HG03060 (cell line): ENCODE measurements at regions not wholly inside any gene's neighbourhood (a gene's known extent, or its start where the extent isn't known, plus 50 kb on each side); places are given as distances from the start of the nearest gene placed in this dataset.
"Not testable (repeated sequence)": the region's sequence is repeated elsewhere in the genome, so short reads cannot be mapped to it uniquely, and the experiment has no call there.

ENCODE experiments used
- ATAC-seq: cut with Tn5 transposase; IDR thresholded peaks from one replicate; pipeline ENCODE4 v1.9.1; 2021; ENCODE audit warnings: low read depth, moderate number of reproducible peaks; ENCODE audit not compliant: unreplicated experiment

GRCh38 chr5:154565123-154565522 lies 87.1 kb upstream of the HAND1 start:
- ATAC-seq = no peak

- ATAC-seq = no peak
These were observed 84.3 kb upstream of the HAND1 start for GRCh38 chr5:154562244-154562880.

DNA sequence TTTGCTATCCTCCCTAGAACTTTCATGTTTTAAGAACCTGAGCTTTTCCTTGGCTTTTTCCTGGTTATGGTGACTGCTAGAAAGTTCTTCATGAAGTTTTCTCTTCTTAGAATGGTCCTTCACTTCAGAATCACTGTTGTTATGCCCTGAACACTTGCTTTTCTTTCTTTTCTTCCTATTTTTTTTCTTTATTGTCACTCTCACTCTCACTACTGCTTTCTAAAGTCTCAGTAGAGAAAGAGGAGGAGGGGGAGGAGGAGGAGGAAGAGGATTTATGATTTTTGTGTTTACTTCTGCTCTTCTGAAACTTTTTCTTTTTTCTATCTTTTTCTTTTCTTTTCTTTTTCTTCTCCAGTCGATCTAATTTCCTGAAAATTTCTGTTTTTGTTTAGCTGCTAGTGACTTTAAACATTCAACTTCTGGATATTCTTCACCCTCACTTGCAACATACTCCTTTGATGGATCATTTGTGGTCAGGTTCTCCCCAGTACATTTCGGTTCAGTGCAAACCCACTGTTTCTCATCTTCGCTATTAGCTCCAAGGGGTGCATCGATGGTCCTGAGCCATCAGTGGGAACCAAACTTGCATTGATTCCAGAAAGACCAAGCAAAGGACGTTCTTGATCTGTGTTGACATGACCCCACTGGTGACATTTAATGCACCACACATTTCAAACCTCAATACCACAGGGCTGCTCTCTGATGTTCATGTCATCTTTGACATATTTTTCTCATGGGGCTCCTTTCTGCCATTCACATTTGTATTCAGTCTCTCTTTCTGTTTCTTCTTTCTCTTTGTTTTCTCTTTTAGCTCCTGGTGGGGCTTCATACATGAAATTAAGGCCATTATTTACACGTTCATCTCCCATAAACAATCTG lies 81.6 kb upstream of the HAND1 start:
- no peak for ATAC-seq

DNA sequence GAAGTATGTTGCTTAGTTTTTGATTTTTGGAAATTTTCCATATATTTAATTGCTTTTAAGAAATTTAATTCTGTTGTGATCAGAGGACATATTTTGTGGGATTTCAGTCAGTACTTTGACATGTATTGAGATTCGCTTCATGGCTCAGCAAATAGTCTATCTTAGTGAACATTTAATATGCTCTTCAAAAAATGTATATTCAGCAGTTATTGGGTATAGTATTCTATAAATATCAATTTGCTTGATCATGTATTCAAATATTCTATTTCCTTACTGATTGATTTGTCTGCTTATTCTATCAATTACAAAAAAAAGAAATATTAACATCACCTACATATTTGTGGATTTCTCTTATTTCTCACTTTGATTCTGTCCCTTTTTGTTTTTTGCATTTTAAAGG lies 79.5 kb upstream of the HAND1 start:
- ATAC-seq = no peak

DNA sequence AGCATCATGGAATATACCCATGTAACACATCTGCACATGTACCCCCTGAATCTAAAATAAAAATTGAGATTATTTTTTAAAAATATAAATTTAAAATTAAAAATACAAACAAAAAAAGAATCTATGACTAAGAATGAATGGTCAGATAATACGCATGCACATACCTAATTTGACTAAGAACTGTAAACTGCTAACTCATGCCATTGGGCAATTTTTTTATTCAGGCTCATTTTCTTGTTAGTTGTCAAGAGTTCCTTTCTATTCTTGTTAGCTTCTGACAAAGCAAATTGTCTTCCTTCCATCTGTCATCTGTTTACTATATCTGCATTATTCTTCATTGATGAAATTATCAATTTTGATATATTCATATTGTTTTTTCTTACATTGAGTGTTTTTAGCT lies 69.5 kb upstream of the HAND1 start:
- ATAC-seq = no peak

DNA sequence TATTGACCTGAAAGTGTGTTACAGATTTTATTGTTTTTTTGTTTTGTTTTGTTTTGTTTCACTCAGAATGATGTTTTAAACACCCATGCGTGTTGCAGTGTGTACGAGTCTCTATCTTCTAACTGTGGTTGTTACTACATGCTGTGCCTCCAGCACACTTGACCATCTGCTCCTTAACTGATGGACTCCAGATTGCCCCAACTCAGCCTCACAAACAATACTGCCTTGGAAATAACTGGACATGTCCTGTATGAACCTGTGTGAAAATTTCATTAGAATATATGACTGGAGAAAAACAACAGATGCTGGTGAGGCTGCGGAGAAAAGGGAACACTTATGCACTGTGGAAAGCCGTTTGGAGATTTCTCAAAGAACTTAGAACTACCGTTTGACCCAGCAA lies 68.7 kb upstream of the HAND1 start:
- ATAC-seq = no peak

DNA sequence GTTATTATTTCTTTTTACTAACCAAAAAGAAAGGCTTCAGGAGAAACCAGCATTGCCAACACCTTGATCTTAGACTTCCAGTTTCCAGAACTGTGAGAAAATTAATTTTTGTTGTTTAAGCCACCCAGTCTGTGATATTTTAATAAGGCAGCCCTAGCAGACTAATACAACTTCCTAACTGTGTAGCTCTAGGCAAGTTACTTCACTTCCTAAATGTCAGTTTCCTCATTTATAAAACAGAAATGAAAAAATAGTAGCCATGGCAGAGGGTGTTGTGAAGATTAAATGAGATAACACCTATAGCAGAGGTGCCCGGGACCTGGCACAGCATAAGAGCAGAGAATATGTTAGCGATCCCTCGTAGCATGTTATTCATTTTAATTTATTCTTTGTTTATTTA lies 66.6 kb upstream of the HAND1 start:
- no peak for ATAC-seq

- ATAC-seq = no peak
These were observed 65.4 kb upstream of the HAND1 start for GRCh38 chr5:154543380-154543779.

DNA sequence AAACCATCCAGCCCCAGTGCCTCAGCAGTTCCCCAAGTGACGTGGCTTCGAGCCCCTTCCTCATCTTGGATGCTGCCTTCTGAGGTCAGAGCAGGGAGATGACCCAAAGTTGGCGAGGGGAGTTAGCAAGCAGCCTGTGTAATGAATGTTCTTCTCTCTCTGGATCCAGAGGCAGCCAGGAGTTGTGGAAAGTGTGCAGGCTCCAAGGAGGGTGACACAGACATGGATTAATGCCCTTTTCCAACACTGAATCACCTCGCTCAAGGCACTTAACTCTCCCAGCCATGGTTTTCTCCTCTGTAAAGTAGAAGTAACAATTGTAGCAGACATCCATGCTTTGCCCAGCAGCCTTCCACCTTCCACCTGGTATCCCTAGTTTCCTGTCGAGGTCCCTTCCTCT lies 64.6 kb upstream of the HAND1 start:
- ATAC-seq = no peak

- ATAC-seq = no peak
These were observed 64.0 kb upstream of the HAND1 start for GRCh38 chr5:154542000-154542399.

DNA sequence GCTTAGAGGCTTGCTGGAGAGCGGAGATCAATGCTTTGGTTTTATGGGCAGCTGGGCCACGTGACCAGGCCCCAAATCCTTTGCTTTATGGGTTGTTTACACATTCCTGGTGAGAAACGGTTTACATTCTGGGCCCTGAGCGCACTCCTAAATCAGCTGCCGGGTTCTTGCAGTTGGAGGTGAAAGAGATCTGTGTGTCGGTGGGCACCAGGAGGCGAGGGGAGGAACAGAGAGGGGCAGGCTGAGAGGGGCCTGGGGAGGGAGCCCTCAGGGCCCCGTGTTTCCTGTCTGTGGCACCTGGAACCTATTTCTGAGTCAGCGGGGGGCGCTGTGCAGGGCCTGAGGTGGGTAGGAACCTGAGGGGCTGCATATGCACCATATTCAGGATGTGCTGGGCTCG lies 63.5 kb upstream of the HAND1 start:
- ATAC-seq = no peak

- no peak for ATAC-seq
These were observed 62.6 kb upstream of the HAND1 start for GRCh38 chr5:154540600-154540999.

GRCh38 chr5:154538492-154538891 lies 60.5 kb upstream of the HAND1 start:
- ATAC-seq = no peak

GRCh38 chr5:154536439-154536838 lies 58.4 kb upstream of the HAND1 start:
- not testable (repeated sequence) for ATAC-seq

DNA sequence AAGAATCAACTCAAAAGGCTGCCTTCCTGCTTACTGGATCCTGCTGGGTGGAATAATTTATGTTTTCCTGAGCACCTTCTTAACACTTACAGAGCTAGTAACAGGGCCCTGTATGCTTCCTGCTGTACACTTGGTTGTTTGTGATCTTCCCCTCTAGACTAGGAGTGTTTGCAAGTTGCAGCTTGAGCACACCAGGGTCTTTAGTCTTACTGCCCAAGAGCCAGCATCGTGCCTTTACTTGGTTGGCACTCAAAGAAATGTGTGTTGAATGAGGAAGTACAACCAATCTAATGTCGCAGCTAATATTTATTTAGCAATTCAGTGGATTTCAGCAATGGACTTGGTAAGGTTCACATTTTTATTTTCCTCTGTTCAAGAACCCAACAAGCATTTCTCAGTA lies 57.5 kb upstream of the HAND1 start:
- no peak for ATAC-seq

DNA sequence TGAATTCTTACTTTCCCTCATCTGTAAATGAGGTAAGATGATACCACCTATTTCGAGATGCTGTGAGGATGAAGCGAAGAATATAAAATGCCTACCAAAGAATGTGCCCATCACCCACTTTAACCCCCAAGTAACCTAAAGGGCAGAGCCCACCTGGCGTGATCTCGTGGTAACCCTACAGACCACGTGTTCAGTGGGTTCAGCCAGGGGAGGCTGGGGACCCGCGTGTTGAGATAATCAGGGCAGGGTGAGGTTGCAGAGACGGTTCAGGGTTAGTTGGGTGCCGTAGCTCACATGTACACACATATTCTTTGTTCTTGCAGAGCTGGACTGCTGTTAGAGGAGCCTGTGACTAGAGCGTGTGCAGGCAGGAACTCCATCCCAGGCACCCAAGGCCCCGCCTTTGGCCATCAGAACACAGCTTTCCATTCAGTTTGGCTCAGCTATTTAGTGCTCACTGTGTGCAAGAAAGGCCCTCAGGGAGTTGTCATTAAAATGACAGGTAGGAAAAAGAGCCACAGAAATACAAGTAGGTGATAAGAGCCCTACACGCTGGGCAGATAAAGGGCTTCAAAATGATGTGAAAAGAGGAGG lies 56.5 kb upstream of the HAND1 start:
- ATAC-seq = no peak

DNA sequence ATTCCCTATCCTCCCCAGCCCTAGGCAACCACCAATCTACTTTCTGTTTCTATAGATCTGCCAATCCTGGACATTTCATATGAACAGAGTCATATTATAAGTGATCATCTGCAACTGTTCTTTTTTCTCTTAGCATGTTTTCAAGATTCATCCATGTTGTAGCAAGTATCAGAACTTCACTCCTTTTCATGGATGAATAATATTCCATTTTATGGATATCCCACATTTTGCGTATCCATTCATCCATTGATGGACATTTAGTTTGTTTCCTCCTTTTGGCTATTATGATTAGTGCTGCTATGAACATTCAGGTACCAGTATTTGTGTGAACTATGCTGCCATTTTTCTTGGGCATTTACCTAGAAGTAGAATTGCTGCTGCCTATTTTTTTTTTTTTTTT lies 51.3 kb upstream of the HAND1 start:
- ATAC-seq = no peak

DNA sequence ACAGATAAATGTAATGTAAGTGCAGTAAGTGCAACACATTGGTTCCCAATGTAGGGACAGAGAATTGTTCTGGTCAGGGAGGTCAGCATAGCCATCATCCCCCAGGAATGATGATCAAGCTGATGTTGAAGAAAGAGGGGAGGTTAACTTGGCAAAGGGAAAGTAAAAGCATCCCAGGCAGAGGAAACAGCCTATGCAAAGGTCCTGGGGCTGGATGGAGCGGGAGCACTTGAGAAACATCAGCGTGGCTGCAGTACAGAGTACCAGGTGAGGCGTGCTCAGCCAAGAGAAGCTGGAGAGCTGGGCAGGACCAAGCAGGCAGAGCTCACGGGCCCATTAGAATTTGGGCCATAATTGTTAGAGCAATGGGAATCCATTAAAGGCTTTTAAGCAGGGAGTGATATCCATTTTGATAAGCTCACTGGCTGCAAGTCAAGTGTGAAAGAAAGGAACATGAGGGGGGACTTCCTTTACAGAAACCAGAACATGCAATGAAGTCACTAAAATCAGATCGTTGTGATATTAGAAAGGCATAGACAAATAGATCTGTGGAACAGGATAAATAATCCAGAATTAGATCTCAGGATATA lies 50.1 kb upstream of the HAND1 start:
- ATAC-seq = no peak
